ENCODE measurements at regions not wholly inside any gene's neighbourhood (a gene's known extent, or its start where the extent isn't known, plus 50 kb on each side); places are given as distances from the start of the nearest gene placed in this dataset.

DNA sequence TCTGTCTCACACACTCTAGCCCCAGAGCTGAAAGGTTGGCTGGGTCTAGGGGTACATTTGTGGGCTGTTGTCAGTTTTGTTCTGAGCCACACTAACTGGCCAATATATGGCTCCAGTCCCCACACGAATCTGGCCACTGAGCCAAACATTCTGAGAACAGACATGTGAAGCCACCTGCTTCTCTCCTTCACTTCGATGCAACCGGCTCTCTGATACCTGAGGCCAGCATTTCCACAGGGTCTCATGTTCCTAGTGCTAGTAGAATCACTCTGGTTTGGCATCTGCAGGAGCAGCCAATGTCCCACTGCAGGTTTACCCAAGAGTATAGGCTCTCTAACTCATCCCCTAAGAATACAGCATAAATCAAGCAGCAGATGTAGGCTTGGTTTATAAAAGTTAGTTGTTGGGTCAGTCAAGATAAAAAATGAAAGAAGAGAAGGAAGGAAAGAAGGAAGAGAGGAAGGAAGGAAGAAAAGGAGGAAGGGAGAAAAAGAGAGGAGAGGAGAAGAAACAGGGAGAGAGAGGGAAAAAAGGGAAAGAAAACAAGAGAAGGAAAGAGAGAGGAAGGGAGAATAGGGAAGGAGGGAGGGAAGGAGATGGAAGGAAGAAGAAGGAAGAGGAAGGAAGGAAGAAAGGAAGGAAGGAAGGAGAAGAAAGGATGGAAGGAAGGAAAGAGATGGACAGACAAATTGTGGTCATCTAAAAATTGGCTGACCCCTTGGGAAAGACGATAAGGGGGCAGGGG lies 75.1 kb downstream of the STRA8 start (continued):
- TF ChIP-seq EGR1 (IDR thresholded peaks at IDR 0.05; ENCODE audit: borderline replicate concordance, low read depth, low read length): no peak

Data from H1 (cell line).